ENCODE measurements at regions not wholly inside any gene's neighbourhood (a gene's known extent, or its start where the extent isn't known, plus 50 kb on each side); places are given as distances from the start of the nearest gene placed in this dataset.

DNA sequence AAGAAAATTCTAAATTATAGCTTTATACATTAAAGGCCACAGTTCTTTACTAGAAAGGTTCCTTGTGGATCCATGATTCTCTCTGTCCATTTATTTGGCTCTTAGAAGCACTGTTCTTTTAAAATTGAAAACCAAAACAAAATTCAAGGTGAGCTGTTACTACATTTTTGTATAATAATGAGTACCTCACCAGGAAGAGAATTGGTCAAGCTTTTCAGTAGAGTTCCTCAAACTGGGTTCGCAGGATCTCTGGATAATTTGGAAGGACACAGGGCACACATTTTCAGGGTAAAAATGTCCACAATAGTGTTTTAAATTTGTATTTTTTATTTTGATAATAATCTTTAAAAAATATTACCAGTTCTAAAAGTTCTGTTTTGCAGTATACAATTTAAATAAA lies 93.0 kb downstream of the PPP1R3A start:
- Histone ChIP-seq H3K36me3 (no peaks in the 10 kb centered on the region), H3K27ac (no peak overlapping the region), H3K4me1 (replicated peaks) (peaks cover 11% of the 10 kb centered on the region), H3K9me3 (replicated peaks) (no peaks in the 10 kb centered on the region), H3K4me3 (no peak overlapping the region), H3K27me3 (replicated peaks) (no peaks in the 10 kb centered on the region)
- DNase-seq (ENCODE audit: low read depth in 1 of 2, low spot score in 2 of 2) = no peak

DNA sequence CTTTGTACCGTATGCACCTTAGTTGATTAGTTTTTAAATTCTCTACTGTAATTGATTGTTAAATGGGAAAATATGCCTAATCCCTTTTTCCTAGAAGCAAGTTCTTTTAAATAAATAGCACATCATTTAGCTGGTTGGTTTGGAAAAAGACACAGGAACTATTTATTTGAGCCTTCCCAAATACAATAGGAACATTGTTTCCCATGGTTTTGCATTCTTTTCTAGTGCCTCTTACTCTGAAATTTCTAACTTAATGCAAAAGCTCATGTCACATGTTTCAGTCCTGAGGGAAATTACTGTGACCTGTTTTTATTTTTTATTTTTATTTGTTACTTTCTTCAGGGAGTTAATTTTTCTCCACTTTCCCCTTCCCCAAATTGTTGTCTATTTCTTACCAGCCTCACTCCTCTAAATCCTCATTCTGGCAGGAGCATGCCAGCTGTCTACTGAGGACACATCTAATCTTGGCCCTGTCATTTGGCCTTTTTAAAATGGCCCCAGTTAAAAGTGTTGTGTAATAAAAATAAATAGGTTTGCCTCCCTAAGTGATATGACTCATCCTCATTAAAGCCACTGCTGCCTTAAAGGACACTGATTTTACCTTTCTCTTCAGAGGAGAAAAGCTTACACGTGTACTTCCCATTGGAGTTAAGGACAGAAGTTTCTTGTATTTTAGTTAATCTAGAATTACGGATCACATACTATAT lies 94.5 kb downstream of the PPP1R3A start:
- no peak overlapping the region for H3K27ac ChIP-seq
- peaks cover 17% of the 10 kb centered on the region for H3K4me1 ChIP-seq (replicated peaks)
- no peaks in the 10 kb centered on the region for H3K9me3 ChIP-seq (replicated peaks)
- no peak overlapping the region for H3K4me3 ChIP-seq
- no peaks in the 10 kb centered on the region for H3K27me3 ChIP-seq (replicated peaks)
- no peak for DNase-seq (ENCODE audit: low read depth in 1 of 2, low spot score in 2 of 2)
- no peaks in the 10 kb centered on the region for H3K36me3 ChIP-seq

DNA sequence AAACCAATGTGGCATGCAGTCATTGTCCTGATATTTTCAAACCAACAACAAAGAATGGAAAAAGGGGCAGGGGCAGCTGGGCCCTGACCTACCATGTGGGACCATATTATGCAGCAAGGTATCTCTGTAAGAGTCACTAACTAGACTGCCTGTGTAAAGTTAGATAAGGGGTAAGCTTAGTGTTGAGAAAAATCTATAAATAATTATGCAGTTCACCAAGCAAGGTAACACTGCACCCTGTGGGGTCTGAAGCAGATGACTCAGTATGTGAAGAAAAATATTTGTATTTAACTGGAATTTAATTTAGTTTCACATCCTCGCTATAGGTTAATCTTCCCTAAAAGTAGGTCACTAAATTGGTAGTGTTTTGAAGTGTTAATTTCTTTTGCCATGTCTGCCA lies 99.3 kb downstream of the PPP1R3A start:
- peaks cover 17% of the 10 kb centered on the region for H3K4me1 ChIP-seq (replicated peaks)
- no peaks in the 10 kb centered on the region for H3K36me3 ChIP-seq
- DNase-seq (ENCODE audit: low read depth in 1 of 2, low spot score in 2 of 2) = peak in 1 of 2 experiments; percentile 30
- H3K27ac ChIP-seq = no peak overlapping the region
- H3K27me3 ChIP-seq (replicated peaks) = no peaks in the 10 kb centered on the region
- no peak overlapping the region for H3K4me3 ChIP-seq
- H3K9me3 ChIP-seq (replicated peaks) = no peaks in the 10 kb centered on the region

DNA sequence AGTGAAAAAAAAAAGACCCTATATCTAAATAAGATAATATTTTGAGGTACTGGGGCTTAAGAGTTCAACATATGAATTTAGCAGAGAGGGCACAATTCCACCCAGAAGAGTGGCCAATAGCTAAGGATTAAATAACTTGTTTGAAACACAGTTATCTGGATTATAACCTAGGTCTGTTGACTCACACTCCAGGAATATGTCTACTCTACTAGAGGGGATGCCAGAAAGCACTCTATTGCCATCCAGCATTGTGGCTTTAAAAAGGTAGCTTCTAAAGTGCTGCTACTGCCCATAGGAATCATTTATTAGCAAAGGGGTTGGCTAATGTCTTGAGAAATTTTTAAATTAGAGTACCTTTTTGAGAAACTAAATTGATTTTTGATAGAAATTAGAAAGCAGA lies 102.2 kb downstream of the PPP1R3A start:
- Histone ChIP-seq H3K36me3 (no peaks in the 10 kb centered on the region), H3K27ac (no peak overlapping the region), H3K27me3 (replicated peaks) (no peaks in the 10 kb centered on the region), H3K9me3 (replicated peaks) (no peaks in the 10 kb centered on the region), H3K4me1 (replicated peaks) (peaks cover 26% of the 10 kb centered on the region), H3K4me3 (no peak overlapping the region)
- DNase-seq (ENCODE audit: low read depth in 1 of 2, low spot score in 2 of 2) = no peak

DNA sequence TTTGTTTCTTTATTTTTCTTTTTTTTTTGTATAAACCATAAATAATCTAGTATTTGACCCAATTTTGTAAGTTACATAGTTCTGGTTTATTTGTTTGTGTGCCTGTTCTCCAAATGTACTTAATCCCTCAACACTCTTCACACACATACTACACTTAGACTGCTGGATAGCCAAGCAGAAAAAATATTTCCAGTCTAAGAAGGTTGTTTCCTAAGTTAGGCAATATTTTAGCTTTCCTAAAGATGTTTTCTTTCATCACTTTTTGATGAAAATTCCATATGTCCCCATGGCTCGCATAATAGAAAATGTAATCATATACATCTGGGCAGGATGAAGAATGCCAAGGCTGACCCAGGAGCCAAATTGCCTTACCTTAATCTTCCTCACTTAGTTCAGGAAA lies 105.3 kb downstream of the PPP1R3A start:
- Histone ChIP-seq H3K27me3 (replicated peaks) (no peaks in the 10 kb centered on the region), H3K36me3 (no peaks in the 10 kb centered on the region), H3K4me3 (no peak overlapping the region), H3K4me1 (replicated peaks) (peaks cover 25% of the 10 kb centered on the region), H3K27ac (peak overlapping the region; percentile 61), H3K9me3 (replicated peaks) (no peaks in the 10 kb centered on the region)
- DNase-seq (ENCODE audit: low read depth in 1 of 2, low spot score in 2 of 2) = no peak

DNA sequence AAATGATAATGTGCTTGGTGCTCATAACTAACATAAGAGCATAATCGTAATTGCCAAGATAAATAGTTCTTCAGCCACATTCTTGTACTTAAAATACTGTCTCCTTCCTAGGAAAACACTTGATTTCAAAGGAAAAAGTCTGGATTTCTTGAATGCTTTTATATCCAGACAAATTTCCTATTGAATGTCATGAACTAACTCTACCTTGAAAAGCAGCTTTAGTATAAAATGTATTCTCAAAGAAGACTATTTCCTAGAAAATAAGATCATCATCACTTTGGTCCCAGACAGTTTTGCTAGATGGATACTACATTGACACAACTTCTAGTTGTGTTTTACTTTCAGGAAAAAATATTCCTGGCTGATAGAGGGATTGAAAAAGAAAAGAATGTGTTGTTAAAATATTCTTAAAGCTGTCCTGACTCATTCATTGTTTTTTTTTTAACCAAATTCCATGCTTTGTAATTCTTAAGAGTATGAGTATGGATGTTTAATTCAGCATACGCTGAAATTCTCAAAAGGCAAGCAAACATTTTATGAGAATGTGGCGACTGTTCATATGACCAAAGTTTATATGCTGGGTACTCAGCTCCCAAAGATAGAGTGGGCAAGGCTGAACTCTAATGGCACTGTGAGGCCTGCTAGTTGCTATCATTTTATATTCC lies 106.1 kb downstream of the PPP1R3A start:
- no peaks in the 10 kb centered on the region for H3K36me3 ChIP-seq
- H3K4me1 ChIP-seq (replicated peaks) = peaks cover 25% of the 10 kb centered on the region
- H3K27ac ChIP-seq = peak overlapping the region; percentile 61
- H3K27me3 ChIP-seq (replicated peaks) = no peaks in the 10 kb centered on the region
- peak in 1 of 2 experiments; percentile 50 for DNase-seq (ENCODE audit: low read depth in 1 of 2, low spot score in 2 of 2)
- no peaks in the 10 kb centered on the region for H3K9me3 ChIP-seq (replicated peaks)
- no peak overlapping the region for H3K4me3 ChIP-seq

DNA sequence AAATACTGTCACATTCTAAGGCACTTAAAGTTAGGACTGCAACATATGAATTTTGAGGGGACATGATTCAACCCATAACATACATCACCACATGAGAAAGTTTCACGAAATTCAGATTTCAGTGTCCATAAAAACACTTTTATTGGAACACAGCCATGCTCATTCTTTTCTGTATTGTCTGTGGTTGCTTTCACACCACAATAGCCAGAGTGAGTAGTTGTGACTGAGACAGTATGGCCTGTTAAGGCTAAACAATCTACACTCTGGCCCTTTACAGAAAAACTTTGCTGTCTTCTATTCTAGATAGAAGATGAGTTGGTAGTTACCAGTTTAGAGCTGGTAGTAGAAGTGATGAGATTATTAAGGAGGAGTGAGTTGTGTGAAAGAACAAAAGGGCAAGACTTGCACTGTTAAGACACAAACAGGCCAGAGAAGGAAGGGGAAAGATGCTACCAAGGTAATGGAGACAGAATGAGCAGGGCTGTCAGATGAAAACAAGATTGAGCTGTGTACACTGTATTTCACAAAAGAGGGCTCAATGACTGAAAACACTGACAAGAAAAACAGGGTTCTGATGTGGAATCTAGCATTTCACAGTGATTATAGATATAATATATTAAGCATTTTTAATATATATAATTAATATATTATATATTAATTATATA lies 108.6 kb downstream of the PPP1R3A start:
- Histone ChIP-seq H3K27ac (peak overlapping the region; percentile 46), H3K4me1 (replicated peaks) (peaks cover 35% of the 10 kb centered on the region), H3K27me3 (replicated peaks) (no peaks in the 10 kb centered on the region), H3K4me3 (no peak overlapping the region), H3K36me3 (no peaks in the 10 kb centered on the region), H3K9me3 (replicated peaks) (no peaks in the 10 kb centered on the region)
- DNase-seq (ENCODE audit: low read depth in 1 of 2, low spot score in 2 of 2) = peak in 1 of 2 experiments; percentile 44

DNA sequence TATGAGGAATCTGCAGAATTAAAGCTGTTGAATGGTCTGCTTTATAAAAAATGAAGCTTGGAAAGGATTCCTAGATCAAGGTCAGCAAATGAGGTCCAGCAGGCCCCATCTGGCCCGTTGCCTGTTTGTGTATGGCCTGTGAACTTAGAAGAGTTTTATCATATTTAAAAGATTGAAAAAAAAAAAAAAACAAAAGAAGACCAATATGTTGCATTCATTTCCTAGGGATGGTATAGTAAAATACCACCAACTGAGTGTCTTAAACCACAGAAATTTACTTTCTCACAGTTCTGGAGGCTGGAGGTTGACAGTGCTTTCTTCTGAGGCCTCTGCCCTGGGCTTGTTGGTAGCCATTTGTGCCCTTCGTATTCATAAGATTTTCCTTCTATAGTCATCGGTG lies 109.2 kb downstream of the PPP1R3A start:
- H3K4me1 ChIP-seq (replicated peaks) = peaks cover 35% of the 10 kb centered on the region
- H3K4me3 ChIP-seq = no peak overlapping the region
- no peaks in the 10 kb centered on the region for H3K36me3 ChIP-seq
- DNase-seq (ENCODE audit: low read depth in 1 of 2, low spot score in 2 of 2) = peak in 1 of 2 experiments; percentile 35
- no peaks in the 10 kb centered on the region for H3K27me3 ChIP-seq (replicated peaks)
- peak overlapping the region; percentile 46 for H3K27ac ChIP-seq
- H3K9me3 ChIP-seq (replicated peaks) = no peaks in the 10 kb centered on the region

DNA sequence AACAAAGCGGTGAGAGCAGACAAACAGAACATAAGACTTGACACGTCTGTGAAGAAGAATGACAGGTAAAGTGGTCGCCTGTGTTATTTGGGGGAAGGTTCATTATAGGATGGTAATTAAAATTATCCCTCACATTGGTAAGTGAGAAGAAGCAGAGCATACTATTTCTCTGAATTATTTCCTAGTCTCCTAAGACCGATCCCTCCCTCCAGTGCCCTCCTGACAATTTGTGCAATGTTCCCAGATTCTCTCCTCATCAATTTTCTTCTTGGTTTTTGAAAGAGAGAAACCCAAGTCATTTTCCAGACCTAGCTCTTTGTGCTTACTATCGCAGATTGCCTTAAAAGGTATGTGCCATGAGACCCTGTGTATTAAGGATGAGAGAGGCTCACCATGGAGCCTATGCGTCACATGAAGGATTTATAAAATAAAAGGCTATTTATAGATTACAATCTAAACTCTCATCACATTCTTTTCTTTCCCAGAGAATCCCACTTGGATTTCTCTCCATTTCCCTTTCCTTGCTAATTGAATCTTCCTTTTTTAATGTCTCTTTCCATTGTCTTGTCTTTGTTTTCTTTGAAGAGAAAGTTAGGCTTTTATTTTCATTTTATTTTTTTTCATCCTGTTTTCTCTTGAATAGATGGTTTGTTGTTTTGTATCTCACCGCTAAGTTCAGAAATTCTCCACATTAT lies 112.0 kb downstream of the PPP1R3A start:
- Histone ChIP-seq H3K36me3 (no peaks in the 10 kb centered on the region), H3K27ac (no peak overlapping the region)
- DNase-seq (ENCODE audit: low read depth in 1 of 2, low spot score in 2 of 2) = no peak

DNA sequence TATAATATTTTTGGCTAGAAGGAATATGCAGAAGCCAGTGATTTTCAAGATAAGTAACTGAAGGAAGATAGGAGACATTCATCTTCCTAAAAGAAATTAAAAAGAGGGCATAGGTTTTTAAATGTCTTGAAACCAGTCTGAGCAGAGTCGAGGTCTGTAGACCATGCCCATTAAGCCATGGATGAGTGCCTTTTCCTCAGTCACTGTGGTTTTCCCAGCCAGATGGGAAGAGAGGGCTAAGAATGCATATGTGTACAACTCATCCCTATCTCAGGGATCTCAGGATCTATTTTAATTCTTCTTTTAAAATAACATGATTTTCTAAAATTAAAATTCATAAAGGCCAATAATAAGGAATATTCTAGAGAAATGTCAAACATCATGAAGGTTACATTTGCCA lies 112.8 kb downstream of the PPP1R3A start:
- Histone ChIP-seq H3K4me3 (no peak overlapping the region), H3K27me3 (replicated peaks) (no peaks in the 10 kb centered on the region), H3K36me3 (no peaks in the 10 kb centered on the region), H3K9me3 (replicated peaks) (no peaks in the 10 kb centered on the region), H3K27ac (no peak overlapping the region), H3K4me1 (replicated peaks) (peaks cover 17% of the 10 kb centered on the region)
- DNase-seq (ENCODE audit: low read depth in 1 of 2, low spot score in 2 of 2) = no peak

More for the DNA sequence above, 112.0 kb downstream of the PPP1R3A start:
- no peak overlapping the region for H3K4me3 ChIP-seq
- H3K27me3 ChIP-seq (replicated peaks) = no peaks in the 10 kb centered on the region
- H3K9me3 ChIP-seq (replicated peaks) = no peaks in the 10 kb centered on the region
- peaks cover 17% of the 10 kb centered on the region for H3K4me1 ChIP-seq (replicated peaks)

DNA sequence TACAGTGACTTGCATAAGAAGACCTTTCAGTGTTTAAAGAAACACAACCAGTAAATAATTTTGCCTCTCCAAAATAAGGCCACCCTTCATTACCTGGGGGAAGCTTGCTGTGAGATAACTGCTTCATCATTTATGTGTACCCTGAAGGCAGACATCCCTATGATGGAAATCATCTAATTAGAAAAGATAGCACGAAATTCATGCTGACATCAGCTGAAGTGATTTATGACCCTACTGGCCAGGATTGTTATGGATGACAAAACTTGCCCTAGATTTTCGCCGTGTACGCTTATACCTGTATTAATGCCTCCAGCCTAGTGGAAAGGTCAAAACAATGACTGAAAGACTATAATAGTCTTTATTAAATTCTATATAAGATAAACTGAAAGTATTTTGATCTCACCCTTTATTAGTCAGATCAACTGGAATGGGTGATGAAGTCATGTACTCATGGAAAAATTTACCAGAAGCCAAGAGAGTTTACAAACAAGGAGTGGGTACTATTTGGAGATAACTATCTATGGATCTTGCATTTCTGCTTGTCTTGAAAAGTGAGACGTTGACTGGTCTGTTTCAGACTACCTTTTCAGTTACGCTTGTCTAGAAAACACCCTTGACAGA lies 114.2 kb downstream of the PPP1R3A start:
- Histone ChIP-seq H3K27ac (no peak overlapping the region), H3K36me3 (no peaks in the 10 kb centered on the region), H3K9me3 (replicated peaks) (no peaks in the 10 kb centered on the region), H3K4me3 (no peak overlapping the region), H3K4me1 (replicated peaks) (peaks cover 9% of the 10 kb centered on the region), H3K27me3 (replicated peaks) (no peaks in the 10 kb centered on the region)
- no peak for DNase-seq (ENCODE audit: low read depth in 1 of 2, low spot score in 2 of 2)

DNA sequence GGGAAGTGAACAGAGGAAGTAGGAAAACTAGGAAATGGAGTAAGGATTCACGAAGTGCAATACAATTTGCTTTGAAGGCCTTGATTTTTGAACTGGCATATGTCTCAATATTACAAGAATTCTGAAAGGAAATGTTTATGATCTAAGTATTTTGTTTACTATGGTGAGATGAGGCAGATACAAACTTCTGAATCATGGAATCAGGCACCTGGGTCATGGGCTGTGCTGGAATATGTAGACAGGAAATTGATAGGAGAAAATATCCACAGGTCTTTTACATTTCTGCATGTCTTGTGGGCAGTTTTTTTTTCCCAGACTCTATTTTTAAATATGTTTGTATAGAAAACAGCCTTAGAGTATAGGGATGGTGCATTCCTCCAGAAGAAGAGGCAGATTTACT lies 117.1 kb downstream of the PPP1R3A start:
- Histone ChIP-seq H3K27ac (no peak overlapping the region), H3K9me3 (replicated peaks) (no peaks in the 10 kb centered on the region), H3K36me3 (no peaks in the 10 kb centered on the region), H3K27me3 (replicated peaks) (no peaks in the 10 kb centered on the region), H3K4me3 (no peak overlapping the region), H3K4me1 (replicated peaks) (peaks cover 13% of the 10 kb centered on the region)
- no peak for DNase-seq (ENCODE audit: low read depth in 1 of 2, low spot score in 2 of 2)

DNA sequence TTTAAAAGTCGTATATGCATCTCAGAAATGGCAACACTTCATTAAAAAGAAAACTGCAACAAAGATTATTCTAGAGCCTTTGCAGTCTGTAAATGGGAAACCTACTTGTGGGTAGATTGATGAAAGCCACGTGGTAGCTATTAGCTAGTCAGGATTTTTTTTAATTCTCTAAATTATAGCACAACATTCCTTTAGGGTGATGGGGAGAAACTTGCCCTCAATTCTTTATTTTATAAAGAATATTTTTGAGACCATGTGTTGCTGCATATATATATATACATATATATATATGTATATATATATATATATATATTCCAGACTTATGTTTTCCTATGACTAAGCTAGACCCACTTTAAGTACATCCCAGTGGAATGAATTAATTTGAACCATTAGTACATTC lies 118.0 kb downstream of the PPP1R3A start:
- no peaks in the 10 kb centered on the region for H3K27me3 ChIP-seq (replicated peaks)
- DNase-seq (ENCODE audit: low read depth in 1 of 2, low spot score in 2 of 2) = no peak

More for the DNA sequence above, 118.0 kb downstream of the PPP1R3A start:
- H3K27ac ChIP-seq = no peak overlapping the region
- H3K36me3 ChIP-seq = no peaks in the 10 kb centered on the region
- no peak overlapping the region for H3K4me3 ChIP-seq
- H3K4me1 ChIP-seq (replicated peaks) = peaks cover 18% of the 10 kb centered on the region
- H3K9me3 ChIP-seq (replicated peaks) = no peaks in the 10 kb centered on the region

All from SJSA1 (cell line).